Breast epithelium (tissue), 4 donors: ENCODE measurements at regions not wholly inside any gene's neighbourhood (a gene's known extent, or its start where the extent isn't known, plus 50 kb on each side); places are given as distances from the start of the nearest gene placed in this dataset.

Experiments
- DNase-seq, 2 donors: peaks; one replicate each; pipeline ENCODE4 v3.0.0-alpha.2; 2019; ENCODE audit warnings: low spot score in 2 of 2
- H3K27ac ChIP-seq, 2 donors: fragments of 200-600 bp; sonication (generic) in 1 of 2; one replicate each; pipeline ENCODE4 v1.5.1; 2016 to 2019; ENCODE audit warnings: mild to moderate bottlenecking in 1 of 2
- H3K27me3 ChIP-seq, 2 donors: fragments of 200-600 bp; sonication (generic) in 1 of 2; one replicate each; pipeline versions ENCODE4 v1.5.1 to v1.6.0; 2017 to 2019; ENCODE audit warnings: control low read depth in 1 of 2, mild to moderate bottlenecking in 1 of 2
- H3K36me3 ChIP-seq: fragments of 200-600 bp; one replicate; pipeline ENCODE4 v1.5.1; 2019
- H3K4me1 ChIP-seq, 2 donors: fragments of 200-600 bp; sonication (generic); one replicate each; pipeline ENCODE4 v1.5.1; 2016 to 2019; ENCODE audit warnings: control low read depth in 1 of 2
- H3K4me3 ChIP-seq, 3 donors: fragments of 200-600 bp; sonication (generic); 1 replicate in 2 of 3; 2 replicates in 1 of 3; pipeline ENCODE4 v1.5.1; 2016 to 2019; ENCODE audit warnings: mild to moderate bottlenecking in 3 of 3, moderate library complexity in 2 of 3
- H3K9me3 ChIP-seq, 2 donors: fragments of 200-600 bp; sonication (generic) in 1 of 2; one replicate each; pipeline ENCODE4 v1.5.1; 2016 to 2019; ENCODE audit warnings: control low read depth in 1 of 2
- CTCF ChIP-seq, 3 donors: fragments of 450-650 bp; IDR thresholded peaks; one replicate each; pipeline ENCODE4 v1.5.1; 2016 to 2017; ENCODE audit warnings: antibody characterized with exemption in 3 of 3, mild to moderate bottlenecking in 3 of 3, moderate library complexity in 3 of 3
- POLR2A ChIP-seq: fragments of 450-650 bp; IDR thresholded peaks from one replicate; pipeline ENCODE4 v1.6.1; 2016; ENCODE audit warnings: antibody characterized with exemption, mild to moderate bottlenecking, moderate library complexity
- POLR2AphosphoS5 ChIP-seq, 3 donors: sonication (generic); formaldehyde crosslinking; IDR thresholded peaks; one replicate each; pipeline ENCODE4 v1.6.1; 2017; ENCODE audit warnings: antibody characterized with exemption in 3 of 3
- intact Hi-C: fragments of 100-400 bp; cut with DNase I; formaldehyde crosslinking; loops from one replicate; pipeline ENCODE4 v1.15.1; 2023; ENCODE audit warnings: low total_unique reads

DNA sequence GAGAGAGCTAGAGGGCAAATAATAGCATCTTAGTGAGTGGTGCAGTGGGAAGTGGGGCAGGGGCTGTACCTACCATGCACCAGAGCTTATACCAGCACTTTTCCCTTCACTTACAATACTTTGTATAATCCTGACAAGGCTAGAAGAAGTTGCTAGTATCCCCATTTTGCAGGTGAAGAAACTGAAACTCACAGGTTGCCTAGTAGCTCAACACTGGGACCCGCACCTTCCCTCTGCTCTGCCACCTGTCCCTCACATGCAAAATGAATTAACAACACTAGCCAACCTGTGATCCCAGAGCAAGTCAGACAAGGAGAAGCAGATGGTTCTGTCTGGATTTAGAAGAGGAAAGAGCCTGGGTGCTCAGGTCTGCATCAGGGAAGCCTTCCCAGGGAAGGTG lies 510.4 kb downstream of the BUD13 start:
- no peak for TF ChIP-seq CTCF (IDR thresholded peaks at IDR 0.05)
- no peak for TF ChIP-seq POLR2A
- TF ChIP-seq POLR2AphosphoS5 (IDR thresholded peaks at IDR 0.05) = no peak
- peaks cover 0 to 7% of the 10 kb centered on the region in 2 donors for H3K27me3 ChIP-seq
- intact Hi-C loops = no loop called here
- H3K9me3 ChIP-seq = no peaks in the 10 kb centered on the region
- no peak overlapping the region for H3K27ac ChIP-seq
- H3K36me3 ChIP-seq = no peaks in the 10 kb centered on the region
- no peak overlapping the region for H3K4me3 ChIP-seq
- no peak for DNase-seq
- no peaks in the 10 kb centered on the region for H3K4me1 ChIP-seq

- no peak overlapping the region for H3K27ac ChIP-seq
- no peaks in the 10 kb centered on the region for H3K36me3 ChIP-seq
- no peaks in the 10 kb centered on the region for H3K9me3 ChIP-seq
- intact Hi-C loops = no loop called here
- no peak overlapping the region for H3K4me3 ChIP-seq
- TF ChIP-seq CTCF (IDR thresholded peaks at IDR 0.05) (no peak), POLR2A (no peak), POLR2AphosphoS5 (IDR thresholded peaks at IDR 0.05) (no peak)
- peaks cover 0 to 8% of the 10 kb centered on the region in 2 donors for H3K27me3 ChIP-seq
- no peaks in the 10 kb centered on the region for H3K4me1 ChIP-seq
- DNase-seq = no peak
Observed at GRCh38 chr11:116261606-116262005, 511.2 kb downstream of the BUD13 start.

DNA sequence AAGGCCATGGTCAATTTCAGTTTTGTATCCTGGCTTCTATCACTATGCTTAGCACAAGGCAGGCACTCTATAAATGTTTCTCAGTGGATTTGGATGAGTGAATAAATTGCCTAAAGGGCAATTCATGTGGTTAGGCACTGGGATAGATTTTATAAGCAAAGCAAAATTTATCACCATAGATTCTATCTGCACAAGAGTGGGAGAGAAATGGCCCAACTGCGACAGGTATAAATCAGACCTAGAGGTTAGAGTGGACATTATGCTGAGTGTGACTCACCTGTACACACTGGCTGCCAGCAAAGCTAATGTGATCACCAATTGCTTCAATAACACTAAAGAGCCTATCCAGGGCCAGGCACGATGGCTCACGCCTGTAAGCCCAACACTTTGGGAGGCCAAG lies 514.0 kb downstream of the BUD13 start:
- no peaks in the 10 kb centered on the region for H3K4me1 ChIP-seq
- intact Hi-C loops = loop anchor here (2.0 kb wide), 1 partner anchor 42 kb away; no protein-coding TSS in a partner anchor
- TF ChIP-seq POLR2AphosphoS5 (IDR thresholded peaks at IDR 0.05) (no peak), POLR2A (no peak), CTCF (IDR thresholded peaks at IDR 0.05) (no peak)
- no peaks in the 10 kb centered on the region for H3K36me3 ChIP-seq
- no peaks in the 10 kb centered on the region for H3K9me3 ChIP-seq
- no peak overlapping the region for H3K27ac ChIP-seq
- peaks cover 0 to 8% of the 10 kb centered on the region in 2 donors for H3K27me3 ChIP-seq
- DNase-seq = no peak
- H3K4me3 ChIP-seq = no peak overlapping the region

GRCh38 chr11:116257883-116258282 lies 514.9 kb downstream of the BUD13 start:
- H3K27me3 ChIP-seq = peaks cover 0 to 8% of the 10 kb centered on the region in 2 donors
- no peak for DNase-seq
- intact Hi-C loops = loop anchor here (2.0 kb wide), 1 partner anchor 41 kb away; no protein-coding TSS in a partner anchor
- no peaks in the 10 kb centered on the region for H3K36me3 ChIP-seq
- H3K4me1 ChIP-seq = no peaks in the 10 kb centered on the region
- no peak overlapping the region for H3K27ac ChIP-seq
- no peak overlapping the region for H3K4me3 ChIP-seq
- H3K9me3 ChIP-seq = no peaks in the 10 kb centered on the region
- TF ChIP-seq POLR2A (no peak), CTCF (IDR thresholded peaks at IDR 0.05) (no peak), POLR2AphosphoS5 (IDR thresholded peaks at IDR 0.05) (no peak)

DNA sequence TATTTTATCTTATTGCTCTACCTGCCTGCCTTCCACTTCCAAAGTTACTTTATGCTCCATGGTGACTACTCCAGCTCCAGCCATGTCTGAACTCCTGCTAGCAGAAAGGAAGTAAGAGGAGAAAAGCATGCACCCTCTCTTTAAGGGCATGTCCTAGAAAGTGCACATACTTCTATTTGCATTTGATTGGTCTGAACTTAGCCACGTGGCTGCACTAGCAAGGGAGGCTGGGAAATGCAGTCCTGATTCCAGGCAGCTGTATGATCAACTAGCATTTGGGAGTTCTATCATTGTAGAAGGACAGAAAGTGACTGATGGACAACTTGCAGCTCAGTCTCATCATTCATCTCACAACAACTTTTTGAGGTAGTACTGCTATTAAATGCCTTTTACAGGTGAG lies 515.7 kb downstream of the BUD13 start:
- intact Hi-C loops = no loop called here

GRCh38 chr11:116256215-116256614 lies 516.6 kb downstream of the BUD13 start:
- H3K36me3 ChIP-seq = no peaks in the 10 kb centered on the region
- intact Hi-C loops = no loop called here
- TF ChIP-seq POLR2AphosphoS5 (IDR thresholded peaks at IDR 0.05) = no peak
- no peak for TF ChIP-seq CTCF (IDR thresholded peaks at IDR 0.05)
- no peak for TF ChIP-seq POLR2A
- no peak overlapping the region for H3K4me3 ChIP-seq
- H3K4me1 ChIP-seq = no peaks in the 10 kb centered on the region
- no peak overlapping the region for H3K27ac ChIP-seq
- DNase-seq = no peak
- H3K9me3 ChIP-seq = no peaks in the 10 kb centered on the region
- H3K27me3 ChIP-seq = peaks cover 0 to 8% of the 10 kb centered on the region in 2 donors

More for the DNA sequence above, 515.7 kb downstream of the BUD13 start:
- Histone ChIP-seq H3K4me1 (no peaks in the 10 kb centered on the region), H3K9me3 (no peaks in the 10 kb centered on the region), H3K27ac (no peak overlapping the region), H3K36me3 (no peaks in the 10 kb centered on the region), H3K27me3 (peaks cover 0 to 8% of the 10 kb centered on the region in 2 donors), H3K4me3 (no peak overlapping the region)
- DNase-seq = no peak
- TF ChIP-seq POLR2AphosphoS5 (IDR thresholded peaks at IDR 0.05) (no peak), POLR2A (no peak)
